ENCODE measurements at regions not wholly inside any gene's neighbourhood (a gene's known extent, or its start where the extent isn't known, plus 50 kb on each side); places are given as distances from the start of the nearest gene placed in this dataset.

DNA sequence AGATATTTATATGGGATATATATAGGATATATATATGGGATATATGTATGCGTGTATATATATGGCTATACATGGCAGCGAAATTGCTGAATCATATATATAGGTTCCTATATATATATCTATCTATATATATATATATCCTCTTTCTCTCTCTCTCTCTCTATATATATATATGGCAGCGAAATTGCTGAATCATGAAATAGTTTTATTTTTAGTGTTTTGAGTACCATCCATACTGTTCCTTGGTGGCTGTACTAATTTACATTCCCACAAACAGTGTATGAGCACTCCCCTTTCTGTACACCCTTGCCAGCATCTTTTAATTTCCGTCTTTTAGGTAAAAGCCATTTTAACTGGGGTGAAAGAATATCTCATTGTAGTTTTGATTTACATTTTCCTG is 397.6 kb upstream of the LINC00305 start:
- H3K27ac ChIP-seq (ENCODE audit: low read depth, low read length): no peak overlapping the region
- no peak overlapping the region for H3K4me2 ChIP-seq (ENCODE audit: low read depth, low read length, poor library complexity, severe bottlenecking)
- H3K36me3 ChIP-seq (ENCODE audit: low read length): no peaks in the 10 kb centered on the region
- no peak for TF ChIP-seq EZH2phosphoT487 (conservative IDR thresholded peaks at IDR 0.05; ENCODE audit: low read length)
- TF ChIP-seq, protein P1, sequence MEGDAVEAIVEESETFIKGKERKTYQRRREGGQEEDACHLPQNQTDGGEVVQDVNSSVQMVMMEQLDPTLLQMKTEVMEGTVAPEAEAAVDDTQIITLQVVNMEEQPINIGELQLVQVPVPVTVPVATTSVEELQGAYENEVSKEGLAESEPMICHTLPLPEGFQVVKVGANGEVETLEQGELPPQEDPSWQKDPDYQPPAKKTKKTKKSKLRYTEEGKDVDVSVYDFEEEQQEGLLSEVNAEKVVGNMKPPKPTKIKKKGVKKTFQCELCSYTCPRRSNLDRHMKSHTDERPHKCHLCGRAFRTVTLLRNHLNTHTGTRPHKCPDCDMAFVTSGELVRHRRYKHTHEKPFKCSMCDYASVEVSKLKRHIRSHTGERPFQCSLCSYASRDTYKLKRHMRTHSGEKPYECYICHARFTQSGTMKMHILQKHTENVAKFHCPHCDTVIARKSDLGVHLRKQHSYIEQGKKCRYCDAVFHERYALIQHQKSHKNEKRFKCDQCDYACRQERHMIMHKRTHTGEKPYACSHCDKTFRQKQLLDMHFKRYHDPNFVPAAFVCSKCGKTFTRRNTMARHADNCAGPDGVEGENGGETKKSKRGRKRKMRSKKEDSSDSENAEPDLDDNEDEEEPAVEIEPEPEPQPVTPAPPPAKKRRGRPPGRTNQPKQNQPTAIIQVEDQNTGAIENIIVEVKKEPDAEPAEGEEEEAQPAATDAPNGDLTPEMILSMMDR (IDR thresholded peaks at IDR 0.05; ENCODE audit: insufficient read depth, low read length, poor library complexity, severe bottlenecking): no peak
- no peak overlapping the region for H3K9ac ChIP-seq (ENCODE audit: low read length)
- H3K79me2 ChIP-seq (ENCODE audit: insufficient read depth, low read length): no peaks in the 10 kb centered on the region
- H3F3A ChIP-seq (ENCODE audit: insufficient read depth): no peaks in the 10 kb centered on the region
- no peaks in the 10 kb centered on the region for H3K27me3 ChIP-seq (ENCODE audit: low read length)
- H2AFZ ChIP-seq (ENCODE audit: low read depth, low read length, severe bottlenecking): no peak overlapping the region
- H3K4me3 ChIP-seq (ENCODE audit: insufficient read depth, low read length, poor library complexity, severe bottlenecking): no peak overlapping the region
- no peaks in the 10 kb centered on the region for H4K20me1 ChIP-seq (ENCODE audit: low read depth, low read length)
- no peaks in the 10 kb centered on the region for H3K9me3 ChIP-seq (ENCODE audit: insufficient read depth, low read length)
- H3K9me2 ChIP-seq (replicated peaks; ENCODE audit: insufficient read depth, low read length): no peaks in the 10 kb centered on the region

GRCh38 chr18:64539847-64540246 is 391.0 kb upstream of the LINC00305 start:
- H2AFZ ChIP-seq (ENCODE audit: low read depth, low read length, severe bottlenecking): no peak overlapping the region
- no peaks in the 10 kb centered on the region for H3K9me2 ChIP-seq (replicated peaks; ENCODE audit: insufficient read depth, low read length)
- H3F3A ChIP-seq (ENCODE audit: insufficient read depth): no peaks in the 10 kb centered on the region
- no peak overlapping the region for H3K4me2 ChIP-seq (ENCODE audit: low read depth, low read length, poor library complexity, severe bottlenecking)
- no peak overlapping the region for H3K27ac ChIP-seq (ENCODE audit: low read depth, low read length)
- no peak overlapping the region for H3K4me3 ChIP-seq (ENCODE audit: insufficient read depth, low read length, poor library complexity, severe bottlenecking)
- no peaks in the 10 kb centered on the region for H4K20me1 ChIP-seq (ENCODE audit: low read depth, low read length)
- H3K79me2 ChIP-seq (ENCODE audit: insufficient read depth, low read length): no peaks in the 10 kb centered on the region
- H3K36me3 ChIP-seq (ENCODE audit: low read length): no peaks in the 10 kb centered on the region
- no peaks in the 10 kb centered on the region for H3K27me3 ChIP-seq (ENCODE audit: low read length)
- TF ChIP-seq, protein P1 (IDR thresholded peaks at IDR 0.05; ENCODE audit: insufficient read depth, low read length, poor library complexity, severe bottlenecking): no peak
- TF ChIP-seq EZH2phosphoT487 (conservative IDR thresholded peaks at IDR 0.05; ENCODE audit: low read length): no peak
- no peak overlapping the region for H3K9ac ChIP-seq (ENCODE audit: low read length)
- H3K9me3 ChIP-seq (ENCODE audit: insufficient read depth, low read length): no peaks in the 10 kb centered on the region

GRCh38 chr18:64528646-64529045 is 379.8 kb upstream of the LINC00305 start:
- Histone ChIP-seq H4K20me1 (ENCODE audit: low read depth, low read length) (no peaks in the 10 kb centered on the region), H3K36me3 (ENCODE audit: low read length) (no peaks in the 10 kb centered on the region), H2AFZ (ENCODE audit: low read depth, low read length, severe bottlenecking) (no peak overlapping the region), H3K79me2 (ENCODE audit: insufficient read depth, low read length) (no peaks in the 10 kb centered on the region), H3K9me3 (ENCODE audit: insufficient read depth, low read length) (no peaks in the 10 kb centered on the region), H3K27ac (ENCODE audit: low read depth, low read length) (no peak overlapping the region), H3K9me2 (replicated peaks; ENCODE audit: insufficient read depth, low read length) (no peaks in the 10 kb centered on the region), H3F3A (ENCODE audit: insufficient read depth) (no peaks in the 10 kb centered on the region), H3K4me3 (ENCODE audit: insufficient read depth, low read length, poor library complexity, severe bottlenecking) (no peak overlapping the region), H3K27me3 (ENCODE audit: low read length) (no peaks in the 10 kb centered on the region), H3K4me2 (ENCODE audit: low read depth, low read length, poor library complexity, severe bottlenecking) (no peak overlapping the region), H3K9ac (ENCODE audit: low read length) (no peak overlapping the region)
- TF ChIP-seq, protein P1 (IDR thresholded peaks at IDR 0.05; ENCODE audit: insufficient read depth, low read length, poor library complexity, severe bottlenecking): no peak
- TF ChIP-seq EZH2phosphoT487 (conservative IDR thresholded peaks at IDR 0.05; ENCODE audit: low read length): no peak

Measured in SU-DHL-6 (cell line).